MCF 10A (cell line): ENCODE measurements at regions not wholly inside any gene's neighbourhood (a gene's known extent, or its start where the extent isn't known, plus 50 kb on each side); places are given as distances from the start of the nearest gene placed in this dataset.

Source experiments
- BruUV-seq: library from RNA; stranded (reverse); fragments of 400-500 nt; replicated peaks from 2 replicates; lab custom pipeline; 2021; lab: Mats Ljungman, UMichigan
- CTCF ChIA-PET: fragments of 300-600 bp; sonication (Branson Sonifier 250); formaldehyde crosslinking; extraction: SDS; loops from one replicate; lab custom pipeline; 2021; ENCODE audit warnings: antibody characterized with exemption, inconsistent platforms; lab: Yijun Ruan, JAX
- POLR2A ChIA-PET: fragments of 300-600, 350-650 bp; sonication (Branson Sonifier 250); formaldehyde crosslinking; extraction: SDS; loops from one replicate; lab custom pipeline; 2020; ENCODE audit warnings: antibody characterized with exemption, inconsistent platforms; lab: Yijun Ruan, JAX
- DNase-seq: peaks from one replicate; pipeline ENCODE4 v3.0.0-alpha.2; 2018; ENCODE audit not compliant: unreplicated experiment
- H3K27ac Mint-ChIP-seq: one replicate; pipeline ENCODE4 v1.8.0; 2022; ENCODE audit warnings: mild to moderate bottlenecking, low read depth, mixed read lengths; ENCODE audit not compliant: unreplicated experiment
- H3K27me3 Mint-ChIP-seq: one replicate; pipeline ENCODE4 v1.8.0; 2022; ENCODE audit warnings: mixed read lengths; ENCODE audit not compliant: insufficient read depth, unreplicated experiment
- H3K36me3 Mint-ChIP-seq: one replicate; pipeline ENCODE4 v1.8.0; 2022; ENCODE audit warnings: mild to moderate bottlenecking, moderate library complexity, mixed read lengths; ENCODE audit not compliant: insufficient read depth, unreplicated experiment
- H3K4me1 Mint-ChIP-seq: one replicate; pipeline ENCODE4 v1.8.0; 2022; ENCODE audit warnings: mixed read lengths; ENCODE audit not compliant: insufficient read depth, unreplicated experiment
- H3K4me3 Mint-ChIP-seq: one replicate; pipeline ENCODE4 v1.8.0; 2022; ENCODE audit warnings: mild to moderate bottlenecking, moderate library complexity, mixed read lengths; ENCODE audit not compliant: unreplicated experiment
- H3K9me3 Mint-ChIP-seq: one replicate; pipeline ENCODE4 v1.8.0; 2022; ENCODE audit warnings: mixed read lengths; ENCODE audit not compliant: unreplicated experiment
- intact Hi-C: fragments of 100-400 bp; cut with micrococcal nuclease; formaldehyde crosslinking; loops from 2 replicates; pipeline ENCODE4 v1.14.1; 2022
- TF ChIP-seq, protein P1 (sequence below): fragments of 200-600 bp; IDR thresholded peaks from one replicate; pipeline ENCODE4 v1.8.0; 2022; ENCODE audit warnings: antibody characterized with exemption, mild to moderate bottlenecking; ENCODE audit not compliant: unreplicated experiment

- peak; percentile 45 for DNase-seq
- no TSS peak for BruUV-seq
- H3K36me3 Mint-ChIP-seq, result no peaks in the 10 kb centered on the region
- ChIA-PET POLR2A (interaction anchor here (0.6 to 0.7 kb wide), 2 partner anchors 11 to 13 kb away, joined by 4 read pairs; no protein-coding TSS in a partner anchor), CTCF (interaction anchor here (0.5 kb wide), 1 partner anchor 217 kb away, joined by 3 read pairs; no protein-coding TSS in a partner anchor)
- TF ChIP-seq, protein P1, sequence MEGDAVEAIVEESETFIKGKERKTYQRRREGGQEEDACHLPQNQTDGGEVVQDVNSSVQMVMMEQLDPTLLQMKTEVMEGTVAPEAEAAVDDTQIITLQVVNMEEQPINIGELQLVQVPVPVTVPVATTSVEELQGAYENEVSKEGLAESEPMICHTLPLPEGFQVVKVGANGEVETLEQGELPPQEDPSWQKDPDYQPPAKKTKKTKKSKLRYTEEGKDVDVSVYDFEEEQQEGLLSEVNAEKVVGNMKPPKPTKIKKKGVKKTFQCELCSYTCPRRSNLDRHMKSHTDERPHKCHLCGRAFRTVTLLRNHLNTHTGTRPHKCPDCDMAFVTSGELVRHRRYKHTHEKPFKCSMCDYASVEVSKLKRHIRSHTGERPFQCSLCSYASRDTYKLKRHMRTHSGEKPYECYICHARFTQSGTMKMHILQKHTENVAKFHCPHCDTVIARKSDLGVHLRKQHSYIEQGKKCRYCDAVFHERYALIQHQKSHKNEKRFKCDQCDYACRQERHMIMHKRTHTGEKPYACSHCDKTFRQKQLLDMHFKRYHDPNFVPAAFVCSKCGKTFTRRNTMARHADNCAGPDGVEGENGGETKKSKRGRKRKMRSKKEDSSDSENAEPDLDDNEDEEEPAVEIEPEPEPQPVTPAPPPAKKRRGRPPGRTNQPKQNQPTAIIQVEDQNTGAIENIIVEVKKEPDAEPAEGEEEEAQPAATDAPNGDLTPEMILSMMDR, result no peak
- peaks cover 8% of the 10 kb centered on the region for H3K4me1 Mint-ChIP-seq
- no peak overlapping the region for H3K4me3 Mint-ChIP-seq
- H3K27ac Mint-ChIP-seq, result no peak overlapping the region
- no peaks in the 10 kb centered on the region for H3K9me3 Mint-ChIP-seq
- intact Hi-C loops, result no loop called here
- H3K27me3 Mint-ChIP-seq, result no peaks in the 10 kb centered on the region
Measured at GRCh38 chr13:47175172-47175866, 278.5 kb upstream of the HTR2A start.

- no peak for DNase-seq
- BruUV-seq, result no TSS peak
- ChIA-PET POLR2A (no interaction called here), CTCF (no interaction called here)
- no peak overlapping the region for H3K27ac Mint-ChIP-seq
- H3K4me3 Mint-ChIP-seq, result no peak overlapping the region
- TF ChIP-seq, protein P1, result no peak
- no peaks in the 10 kb centered on the region for H3K27me3 Mint-ChIP-seq
- peaks cover 23% of the 10 kb centered on the region for H3K4me1 Mint-ChIP-seq
- no peaks in the 10 kb centered on the region for H3K9me3 Mint-ChIP-seq
- H3K36me3 Mint-ChIP-seq, result no peaks in the 10 kb centered on the region
- intact Hi-C loops, result no loop called here
Measured at GRCh38 chr13:47170971-47171370, 274.1 kb upstream of the HTR2A start.

DNA sequence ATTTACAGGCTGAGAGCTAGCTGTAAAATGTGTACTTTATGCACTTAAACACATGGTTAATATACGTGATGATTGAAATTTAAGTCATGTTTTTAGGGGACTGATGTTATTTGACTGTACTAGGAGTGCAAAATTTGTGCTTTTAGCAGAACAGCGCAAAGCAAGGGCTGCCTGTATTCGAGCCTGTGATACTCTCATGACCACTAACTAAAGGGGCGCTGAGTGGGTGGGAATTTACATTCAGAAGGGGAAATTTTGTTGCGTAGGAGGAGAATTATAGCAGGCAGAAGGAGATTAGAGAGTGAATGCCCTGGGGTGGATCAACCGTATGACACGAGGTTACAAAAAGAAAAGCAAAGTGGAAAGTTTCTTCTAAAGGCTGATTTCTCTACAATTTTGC, 271.8 kb upstream of the HTR2A start:
- BruUV-seq, result no TSS peak
- no peaks in the 10 kb centered on the region for H3K9me3 Mint-ChIP-seq
- no peak for DNase-seq
- H3K27ac Mint-ChIP-seq, result no peak overlapping the region
- H3K4me3 Mint-ChIP-seq, result no peak overlapping the region
- CTCF ChIA-PET, result interaction anchor here (0.6 kb wide), 1 partner anchor 161 kb away, joined by 3 read pairs; no protein-coding TSS in a partner anchor
- POLR2A ChIA-PET, result no interaction called here
- H3K27me3 Mint-ChIP-seq, result no peaks in the 10 kb centered on the region
- intact Hi-C loops, result no loop called here
- H3K4me1 Mint-ChIP-seq, result peaks cover 15% of the 10 kb centered on the region
- no peaks in the 10 kb centered on the region for H3K36me3 Mint-ChIP-seq
- TF ChIP-seq, protein P1, result no peak

GRCh38 chr13:47168066-47168465, 271.2 kb upstream of the HTR2A start:
- no TSS peak for BruUV-seq
- DNase-seq, result peak; percentile 42
- Mint-ChIP-seq H3K27ac (peak overlapping the region; percentile 36), H3K27me3 (no peaks in the 10 kb centered on the region), H3K9me3 (no peaks in the 10 kb centered on the region), H3K4me3 (no peak overlapping the region), H3K4me1 (peaks cover 15% of the 10 kb centered on the region), H3K36me3 (no peaks in the 10 kb centered on the region)
- TF ChIP-seq, protein P1, result no peak
- CTCF ChIA-PET, result no interaction called here
- intact Hi-C loops, result no loop called here
- POLR2A ChIA-PET, result no interaction called here
